ENCODE measurements at regions not wholly inside any gene's neighbourhood (a gene's known extent, or its start where the extent isn't known, plus 50 kb on each side); places are given as distances from the start of the nearest gene placed in this dataset.

DNA sequence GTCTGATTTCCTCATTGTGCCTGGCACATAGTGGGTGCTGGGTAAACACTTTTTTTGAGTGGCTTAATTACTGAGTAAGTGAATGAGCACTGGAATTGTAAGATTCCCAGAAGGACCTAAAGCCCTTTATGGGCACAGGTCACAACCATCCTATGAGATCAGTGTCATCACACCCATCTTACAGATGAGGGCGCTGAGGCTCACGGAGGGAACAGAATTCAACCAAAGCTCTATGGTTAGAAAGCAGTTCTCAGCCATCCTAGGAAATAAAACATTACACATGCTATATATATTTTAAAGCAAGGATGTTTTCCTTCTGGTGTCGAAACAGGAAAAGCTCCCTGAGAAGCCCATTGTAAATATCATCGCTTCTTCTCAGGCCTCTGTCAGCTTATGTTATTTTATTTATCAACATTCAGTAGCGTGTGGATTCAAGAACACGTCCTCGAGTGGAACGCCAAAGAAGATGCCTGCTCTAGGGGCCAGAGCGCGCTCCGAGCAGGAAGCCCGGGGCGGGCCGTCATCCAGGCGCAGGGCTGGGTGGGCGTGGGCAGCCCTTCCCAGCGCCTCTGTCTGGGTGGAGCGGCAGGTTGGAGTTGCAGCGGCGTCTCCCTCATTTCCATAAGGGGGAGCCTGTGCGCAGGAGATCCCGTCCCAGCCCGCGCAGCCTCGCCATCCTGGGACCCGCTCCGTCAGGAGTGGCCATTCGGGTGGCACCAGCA, 155.8 kb upstream of the SMIM23 start:
- no peak for DNase-seq (ENCODE audit: low read depth)

GRCh38 chr5:171630350-171631065, 155.1 kb upstream of the SMIM23 start:
- no peak for DNase-seq (ENCODE audit: low read depth)

GRCh38 chr5:171632616-171633015, 153.0 kb upstream of the SMIM23 start:
- DNase-seq (ENCODE audit: low read depth) = no peak

DNA sequence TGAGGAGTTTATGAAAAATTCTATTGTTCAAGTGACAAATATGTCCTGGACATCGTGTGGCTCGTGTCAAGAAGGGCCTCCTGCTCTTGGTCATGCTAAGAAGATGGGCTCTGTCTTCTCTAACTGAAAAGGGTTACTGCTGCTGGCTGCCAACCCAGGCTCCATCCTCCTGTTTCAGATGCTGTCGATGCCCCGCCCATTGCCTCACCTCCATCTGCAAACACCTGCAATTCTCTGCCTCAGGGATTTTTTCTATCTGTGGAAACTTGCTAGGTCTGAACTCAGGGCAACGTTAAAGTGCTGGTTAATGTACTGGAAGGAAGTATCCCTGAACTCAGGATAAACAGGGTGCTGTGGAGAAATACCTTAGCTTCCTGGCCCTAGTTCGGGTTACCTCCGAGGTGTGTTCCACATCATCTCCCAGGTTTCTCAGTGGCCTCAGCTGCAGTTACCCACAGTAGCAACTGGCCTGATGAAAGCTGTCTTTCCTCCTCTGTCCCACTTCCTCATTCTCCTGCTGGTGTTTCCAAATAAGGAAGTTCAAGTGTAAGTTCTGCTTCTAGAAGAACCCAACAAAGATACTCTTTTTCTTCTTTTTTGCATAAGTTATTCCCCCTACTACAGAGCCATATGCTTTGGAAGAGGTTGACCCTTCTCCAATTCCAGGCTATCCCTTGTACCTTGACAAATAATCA, 151.7 kb upstream of the SMIM23 start:
- DNase-seq (ENCODE audit: low read depth) = no peak

- DNase-seq (ENCODE audit: low read depth) = no peak
These were observed 151.1 kb upstream of the SMIM23 start for GRCh38 chr5:171634511-171634910.

- DNase-seq (ENCODE audit: low read depth) = no peak
These were observed 150.6 kb upstream of the SMIM23 start for GRCh38 chr5:171635028-171635427.

- DNase-seq (ENCODE audit: low read depth) = no peak
These were observed 149.9 kb upstream of the SMIM23 start for GRCh38 chr5:171635561-171636245.

- no peak for DNase-seq (ENCODE audit: low read depth)
These were observed 147.8 kb upstream of the SMIM23 start for GRCh38 chr5:171637811-171638210.

- no peak for DNase-seq (ENCODE audit: low read depth)
These were observed 146.4 kb upstream of the SMIM23 start for GRCh38 chr5:171639205-171639621.

DNA sequence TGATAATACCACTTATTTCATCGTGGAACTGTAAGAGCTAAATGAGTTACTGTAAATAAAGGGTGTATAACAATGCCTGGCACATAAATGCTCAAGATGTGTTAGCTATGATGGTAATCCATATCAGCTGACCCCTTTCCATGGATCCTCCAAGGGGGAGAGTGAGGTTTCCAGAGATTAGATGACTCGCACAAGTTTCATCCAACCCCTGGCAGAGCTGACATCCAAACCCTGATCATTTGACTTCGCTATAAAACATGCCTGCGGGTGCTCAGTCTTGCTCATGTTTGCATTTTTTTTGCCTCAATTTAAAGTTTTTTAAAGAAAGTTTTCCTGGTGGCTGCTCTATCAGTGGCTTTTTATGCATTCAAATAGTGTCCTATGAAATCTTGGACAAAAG, 145.7 kb upstream of the SMIM23 start:
- DNase-seq (ENCODE audit: low read depth) = no peak

DNA sequence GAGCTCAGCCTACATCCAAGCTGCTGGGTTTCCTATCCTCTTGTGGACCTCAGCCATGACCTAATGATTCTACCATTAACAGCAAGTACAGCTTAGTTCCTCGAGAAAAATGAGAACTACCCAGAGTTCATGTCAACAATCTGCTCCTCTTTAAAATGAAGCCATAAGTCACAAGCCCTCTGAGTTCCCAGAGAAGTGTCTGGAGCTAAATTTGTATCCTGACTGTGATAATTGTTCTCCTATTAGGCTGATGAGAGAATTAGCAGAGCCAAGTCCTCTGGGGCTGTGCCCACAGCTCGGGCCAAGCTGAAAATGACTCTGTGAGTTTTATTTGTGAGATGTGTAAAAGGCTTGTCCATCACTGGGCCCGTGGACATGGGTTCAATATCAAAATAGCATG, 145.1 kb upstream of the SMIM23 start:
- DNase-seq (ENCODE audit: low read depth) = no peak

GRCh38 chr5:171641891-171642290, 143.7 kb upstream of the SMIM23 start:
- no peak for DNase-seq (ENCODE audit: low read depth)

- DNase-seq (ENCODE audit: low read depth) = no peak
These were observed 142.7 kb upstream of the SMIM23 start for GRCh38 chr5:171642894-171643293.

DNA sequence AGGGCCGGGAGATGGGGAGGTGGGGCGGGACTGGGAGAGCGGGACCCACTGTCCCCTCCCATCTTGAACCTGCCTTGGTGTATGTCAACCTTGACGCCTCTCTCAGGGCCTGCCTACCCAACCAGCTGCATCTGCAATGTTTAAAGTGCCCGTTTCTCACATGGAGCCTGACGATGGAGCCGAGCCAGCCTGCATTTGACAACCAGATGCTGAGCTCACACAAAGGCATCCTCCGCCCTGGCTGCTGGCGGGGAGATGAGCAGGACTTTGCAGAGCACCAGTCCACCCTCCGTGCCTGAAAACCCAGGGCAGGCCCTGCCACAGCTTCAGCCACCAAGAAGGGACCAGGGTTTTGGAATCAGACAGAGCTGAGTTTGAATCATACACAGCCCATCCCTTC, 141.1 kb upstream of the SMIM23 start:
- no peak for DNase-seq (ENCODE audit: low read depth)

DNA sequence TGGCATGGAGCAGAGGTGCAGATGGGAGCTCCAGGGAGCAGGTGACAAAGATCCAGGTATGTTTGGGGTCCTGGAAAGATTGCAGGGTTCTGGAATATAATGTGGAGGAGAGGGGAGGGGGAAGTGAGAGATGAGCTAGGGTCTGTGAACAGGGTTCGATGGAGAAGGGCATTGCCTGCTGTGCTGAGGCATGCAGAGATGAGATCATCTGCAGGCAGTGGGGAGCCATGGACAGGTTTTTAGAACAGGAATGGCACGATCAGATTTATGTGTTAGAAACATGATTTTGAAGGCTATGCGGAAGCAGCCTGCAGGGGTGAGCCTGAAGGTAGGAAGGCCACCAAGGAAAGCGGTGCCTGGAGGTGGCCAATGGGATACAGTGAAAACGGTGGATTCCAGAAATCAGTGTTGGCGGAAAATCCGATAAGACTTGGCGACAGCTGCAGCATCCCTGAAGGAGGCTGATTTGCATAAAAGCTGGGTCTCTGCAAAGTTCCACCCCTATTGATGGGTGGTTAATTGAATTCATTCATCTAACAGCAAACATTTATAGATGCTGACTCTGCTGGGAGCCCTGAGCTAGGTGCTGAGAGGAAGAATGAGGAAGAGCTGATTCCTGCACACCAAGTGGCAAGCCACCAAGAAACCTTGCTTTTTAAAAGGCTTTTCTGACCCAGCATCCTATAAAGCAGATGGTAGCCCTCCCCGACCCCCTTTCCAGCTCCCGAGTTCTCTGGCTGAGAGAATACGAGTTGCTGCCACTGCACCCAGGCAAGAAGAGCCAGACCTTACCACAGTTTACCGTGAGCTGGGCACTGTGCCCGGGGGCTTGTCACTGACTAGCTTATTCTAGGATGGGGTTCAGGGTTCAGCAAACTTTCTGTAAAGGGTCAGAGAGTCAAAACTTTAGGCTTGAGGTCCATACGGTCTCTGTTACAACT, 139.2 kb upstream of the SMIM23 start:
- no peak for DNase-seq (ENCODE audit: low read depth)

DNA sequence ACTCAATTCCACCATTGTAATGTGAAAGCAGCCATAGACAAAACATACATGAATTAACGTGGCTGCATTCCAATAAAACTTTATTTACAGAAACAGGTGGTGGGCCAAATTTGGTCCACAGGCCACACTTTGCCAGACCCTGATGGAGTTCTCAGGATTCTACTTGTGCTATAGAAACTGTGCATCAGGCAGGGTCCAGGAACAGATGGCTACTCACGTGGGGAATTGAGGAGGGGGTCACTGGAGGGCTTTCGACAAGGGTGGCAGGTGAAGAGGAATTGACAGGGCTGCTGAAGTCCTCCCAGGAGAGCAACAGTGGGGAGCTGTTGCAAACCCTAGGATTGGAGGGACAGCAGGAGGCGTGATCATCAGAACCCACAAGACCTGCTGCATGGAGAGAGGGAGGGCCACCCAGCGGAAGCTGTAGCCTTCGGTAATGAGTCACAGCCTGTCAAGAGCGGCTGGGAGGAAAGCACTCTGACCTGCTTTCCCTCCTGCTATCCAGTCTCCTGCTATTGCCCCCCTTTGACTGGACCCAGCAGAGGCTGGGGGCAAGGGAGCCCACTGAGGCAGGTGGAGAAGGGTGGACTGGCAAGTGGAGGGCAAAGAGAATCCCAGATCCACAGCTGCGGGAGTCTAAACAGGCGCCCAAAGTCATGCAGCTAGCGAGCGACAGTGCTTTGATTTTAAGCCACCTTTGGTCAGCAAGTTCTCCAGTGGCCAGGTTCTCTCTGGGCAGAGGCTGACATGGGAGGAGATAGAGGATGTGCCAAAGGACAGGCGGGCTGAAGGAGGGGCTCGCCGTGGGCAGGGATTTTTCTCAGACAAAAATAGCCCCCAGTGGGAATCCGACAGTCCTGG, 138.3 kb upstream of the SMIM23 start:
- no peak for DNase-seq (ENCODE audit: low read depth)

- DNase-seq (ENCODE audit: low read depth) = no peak
These were observed 137.7 kb upstream of the SMIM23 start for GRCh38 chr5:171647904-171648260.

- DNase-seq (ENCODE audit: low read depth) = no peak
These were observed 137.1 kb upstream of the SMIM23 start for GRCh38 chr5:171648279-171649074.

- no peak for DNase-seq (ENCODE audit: low read depth)
These were observed 136.6 kb upstream of the SMIM23 start for GRCh38 chr5:171649075-171649401.

GRCh38 chr5:171650597-171650996, 135.0 kb upstream of the SMIM23 start:
- no peak for DNase-seq (ENCODE audit: low read depth)
